NCI-H1417 (cell line): ENCODE measurements at regions not wholly inside any gene's neighbourhood (a gene's known extent, or its start where the extent isn't known, plus 50 kb on each side); places are given as distances from the start of the nearest gene placed in this dataset.
"Not testable (repeated sequence)": the region's sequence is repeated elsewhere in the genome, so short reads cannot be mapped to it uniquely, and the experiment has no call there.

Experiments used
- DNase-seq, 3 experiments: peaks; one replicate each; lab custom pipeline; 2025; lab: John Stamatoyannopoulos, UW

DNA sequence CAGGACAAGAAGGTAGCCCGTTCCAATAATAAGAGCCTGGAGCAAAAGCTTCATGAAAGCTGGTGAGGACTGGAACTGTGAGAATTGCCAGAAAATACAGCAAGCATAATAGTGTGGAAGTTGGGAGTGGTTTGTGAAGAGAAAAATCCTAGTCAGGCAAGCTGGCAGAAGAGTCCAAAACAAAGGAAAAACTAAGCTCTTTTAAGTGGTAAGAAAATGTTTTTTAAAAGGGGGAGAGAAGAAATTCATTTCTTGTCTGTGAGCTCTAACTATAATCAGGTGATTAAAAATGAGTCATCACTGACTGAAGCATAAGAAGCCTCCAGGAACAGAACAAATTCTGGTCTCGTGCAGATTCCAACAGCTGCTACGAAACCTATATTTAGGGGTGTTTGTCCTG lies 102.6 kb downstream of the CAAP1 start:
- no peak for DNase-seq

DNA sequence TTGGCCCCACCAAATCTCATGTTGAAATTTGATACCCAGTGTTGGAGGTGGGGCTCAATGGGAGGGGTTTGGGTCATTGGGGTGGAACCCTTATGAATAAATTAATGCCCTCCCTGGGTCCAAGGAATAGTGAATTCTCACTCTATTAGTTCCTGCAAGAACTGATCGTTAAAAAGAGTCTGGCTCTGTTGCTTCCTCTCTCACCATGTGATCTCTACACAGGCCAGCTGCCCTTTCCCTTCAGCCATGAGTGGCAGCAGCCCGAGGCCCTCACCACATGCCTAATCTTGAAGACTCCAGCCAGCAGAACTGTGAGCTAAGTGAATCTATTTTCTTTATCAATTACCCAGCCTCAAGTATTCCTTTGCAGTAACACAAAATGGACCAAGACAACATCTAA lies 106.0 kb downstream of the CAAP1 start:
- DNase-seq: peak in 2 of 3 experiments; percentile 3 to 5

DNA sequence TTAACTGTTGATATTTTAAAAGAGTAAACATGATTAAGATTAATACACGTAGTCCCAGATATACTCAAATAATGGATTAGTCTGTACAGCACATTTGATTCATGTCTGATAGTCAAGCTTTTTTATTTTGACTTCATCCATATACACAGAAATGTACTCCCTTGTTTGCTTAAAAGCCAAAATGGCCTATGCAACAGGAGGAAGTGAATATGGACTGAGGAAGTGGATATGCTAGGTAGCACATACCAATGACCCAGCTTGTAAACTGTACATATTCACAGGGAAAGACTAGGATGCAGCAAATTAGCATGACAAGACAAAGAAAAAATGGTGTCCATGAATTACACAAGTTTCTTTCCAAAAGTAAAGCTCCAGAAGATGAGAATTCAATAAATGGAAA lies 109.7 kb downstream of the CAAP1 start:
- DNase-seq: no peak

DNA sequence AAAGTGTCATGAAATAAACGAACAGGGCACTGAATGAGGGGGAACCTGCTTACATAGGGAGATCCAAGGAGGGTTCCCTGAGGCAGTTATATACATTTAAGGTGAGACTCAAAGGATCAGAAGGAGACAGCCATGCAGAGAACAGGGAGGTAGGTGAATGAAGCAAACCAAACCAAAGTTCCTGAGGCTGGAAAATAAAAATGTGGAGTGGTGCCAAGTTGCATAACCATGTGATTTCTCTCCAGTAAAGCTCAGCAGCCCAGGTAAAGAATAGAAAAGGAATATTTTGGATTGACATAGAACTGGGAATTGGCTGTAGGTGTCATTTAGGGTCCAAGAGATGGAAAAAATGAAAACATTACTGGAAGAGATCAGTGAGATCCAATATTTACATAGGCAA lies 110.7 kb downstream of the CAAP1 start:
- DNase-seq: no peak

DNA sequence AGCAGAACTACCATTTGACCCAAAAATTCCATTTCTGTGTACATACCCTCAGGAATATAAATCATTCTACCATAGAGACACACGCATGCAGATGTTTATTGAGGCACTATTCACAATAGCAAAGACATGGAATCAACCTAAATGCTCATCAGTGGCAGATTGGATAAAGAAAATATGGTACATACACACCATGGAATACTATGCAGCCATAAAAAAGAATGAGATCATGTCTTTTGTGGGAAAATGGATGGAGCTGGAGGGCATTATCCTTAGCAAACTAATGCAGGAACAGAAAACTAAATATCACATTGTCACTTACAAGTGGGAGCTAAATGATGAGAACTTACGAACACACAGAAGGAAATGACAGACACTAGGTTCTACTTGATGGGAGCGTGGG lies 112.3 kb downstream of the CAAP1 start:
- DNase-seq: not testable (repeated sequence)

DNA sequence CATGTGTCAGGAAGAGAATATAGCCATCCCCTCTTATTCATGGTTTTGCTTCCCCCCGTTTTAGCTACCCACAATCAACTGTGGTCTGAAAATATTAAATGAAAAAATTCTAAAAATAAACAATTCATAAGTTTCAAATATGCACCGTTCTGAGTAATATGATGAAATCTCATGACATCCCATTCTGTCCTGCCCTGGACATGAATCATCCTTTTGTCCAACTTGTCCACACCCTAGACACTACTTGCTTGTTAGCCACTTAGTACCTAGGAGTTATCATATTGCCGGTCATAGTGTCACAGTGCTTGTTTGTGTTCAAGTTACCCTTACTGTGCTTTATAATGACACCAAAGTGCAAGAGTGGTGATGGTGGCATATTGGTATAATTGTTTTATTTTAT lies 113.5 kb downstream of the CAAP1 start:
- no peak for DNase-seq

DNA sequence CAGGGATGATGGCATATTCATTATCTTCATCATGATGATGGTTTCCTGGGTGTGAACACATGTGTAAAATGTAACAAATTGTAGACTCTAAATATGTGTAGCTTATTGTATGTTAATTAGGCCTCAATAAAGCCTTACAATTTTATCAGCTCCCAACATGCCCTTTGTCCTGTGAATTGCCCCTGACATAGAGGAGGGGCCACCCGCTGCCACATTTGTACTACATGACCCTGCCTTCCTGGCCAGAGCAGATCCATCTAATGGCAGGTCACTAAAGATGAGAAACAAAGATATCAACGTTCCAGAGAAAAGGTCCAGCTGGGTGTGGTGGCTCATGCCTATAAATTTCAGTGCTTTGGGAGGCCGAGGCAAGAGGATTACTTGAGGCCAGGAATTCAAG lies 117.2 kb downstream of the CAAP1 start:
- no peak for DNase-seq

DNA sequence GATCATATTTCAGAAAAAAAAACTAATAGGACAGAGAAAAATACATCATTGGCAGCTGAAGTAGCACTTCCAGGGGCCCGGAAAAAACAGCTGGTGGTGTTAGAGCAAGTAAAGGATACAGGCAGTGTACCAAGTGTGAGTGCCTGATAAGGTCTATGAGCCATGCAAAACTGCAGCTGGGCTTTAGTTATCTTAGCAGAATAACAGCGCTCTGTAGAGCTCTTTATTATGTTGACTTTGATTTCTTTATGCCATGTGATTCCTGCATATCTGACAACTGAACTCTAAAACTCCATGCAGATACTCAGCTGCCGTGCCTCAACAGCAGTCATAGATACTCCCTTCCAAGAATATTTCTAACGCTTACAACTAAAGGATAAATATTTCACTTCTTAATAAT lies 119.5 kb downstream of the CAAP1 start:
- DNase-seq: no peak

DNA sequence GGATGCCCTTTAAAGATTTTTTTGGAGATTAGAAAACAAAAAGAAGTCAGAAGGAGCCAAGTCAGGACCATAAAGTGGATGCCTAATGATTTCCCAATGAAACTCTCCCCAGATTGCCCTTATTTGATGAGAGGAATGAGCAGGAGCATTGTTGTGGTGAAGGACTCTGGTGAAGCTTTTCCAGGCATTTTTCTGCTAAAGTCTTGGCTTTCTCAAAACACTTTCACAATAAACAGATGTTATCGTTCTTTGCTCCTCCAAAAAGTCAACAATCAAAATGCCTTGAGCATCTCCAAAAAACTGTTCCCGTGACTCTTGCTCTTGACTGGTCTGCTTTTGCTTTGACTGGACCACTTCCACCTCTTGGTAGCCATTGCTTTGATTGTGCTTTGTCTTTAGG lies 121.8 kb downstream of the CAAP1 start:
- DNase-seq: no peak

DNA sequence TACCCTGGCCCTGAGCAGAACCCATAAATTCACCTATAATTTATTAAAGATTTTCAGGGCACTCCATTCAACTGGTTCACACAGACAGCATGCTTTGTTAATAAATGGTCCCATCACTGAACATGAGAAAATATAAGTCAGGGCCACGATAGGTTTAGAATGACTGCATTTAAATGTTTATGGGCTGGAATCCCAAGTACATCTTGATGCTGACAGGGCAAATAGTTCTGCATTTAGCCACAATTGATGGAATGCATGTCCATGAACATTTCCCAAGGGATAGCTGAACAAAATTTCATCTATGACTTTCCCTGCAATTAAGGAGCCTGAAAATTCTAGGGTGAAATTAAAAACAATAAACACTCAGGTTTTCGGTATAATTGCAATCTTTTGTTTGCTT lies 124.5 kb downstream of the CAAP1 start:
- DNase-seq: no peak

DNA sequence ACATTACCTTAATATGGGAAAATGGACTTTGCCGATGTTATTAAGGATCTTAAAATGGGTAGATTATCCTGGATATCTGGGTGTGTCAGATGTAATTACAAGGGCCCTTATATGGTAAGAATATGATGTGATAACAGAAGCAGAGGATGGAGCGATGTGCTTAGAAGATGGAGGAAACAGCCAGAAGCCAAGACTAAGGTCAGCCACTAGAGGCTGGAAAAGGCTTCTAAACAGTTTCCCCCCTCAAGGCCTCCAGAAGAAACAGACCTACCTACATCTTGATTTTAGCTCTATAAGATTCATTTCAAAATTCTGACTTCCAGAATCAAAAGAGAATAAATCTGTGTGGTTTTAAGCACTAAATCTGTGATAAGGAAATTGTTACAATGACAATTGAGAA lies 131.9 kb downstream of the CAAP1 start:
- no peak for DNase-seq

DNA sequence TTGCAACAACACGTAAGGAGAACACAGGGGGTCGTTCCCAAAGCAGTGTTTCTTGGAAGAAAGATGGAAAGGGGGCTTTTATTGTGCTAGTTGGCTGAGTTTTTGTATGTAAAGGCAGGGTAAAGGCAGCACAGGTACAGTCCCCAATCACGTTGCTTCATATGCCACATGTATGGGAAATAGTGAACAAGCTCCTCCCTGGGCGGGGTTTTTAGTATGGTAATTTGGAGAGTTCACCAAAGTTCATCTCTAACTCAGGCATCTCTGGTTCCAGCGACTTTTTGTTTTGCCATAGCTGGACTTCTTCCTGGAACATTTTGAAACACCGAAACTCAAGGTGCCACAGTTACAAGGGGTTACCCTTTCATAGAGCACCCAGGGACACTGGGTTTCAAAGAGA lies 133.9 kb downstream of the CAAP1 start:
- no peak for DNase-seq

DNA sequence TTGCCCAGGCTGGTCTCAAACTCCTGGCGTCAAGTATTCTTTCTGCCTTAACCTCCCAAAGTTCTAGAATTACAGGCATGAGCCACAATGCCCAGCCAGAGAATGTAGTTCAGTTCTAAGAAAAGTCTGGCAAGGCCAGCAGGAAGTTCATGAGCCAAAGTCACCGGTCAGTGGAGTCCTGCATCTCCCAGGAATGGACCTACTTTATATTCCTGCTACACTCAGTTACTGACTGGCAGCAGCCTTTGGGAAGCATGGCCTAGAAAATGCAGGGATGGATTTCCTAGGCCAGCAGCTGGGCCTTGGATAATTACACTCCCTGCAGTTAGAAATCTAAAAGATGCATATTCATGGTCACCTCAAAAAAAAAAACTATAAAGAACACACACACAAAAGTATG lies 135.7 kb downstream of the CAAP1 start:
- no peak for DNase-seq

DNA sequence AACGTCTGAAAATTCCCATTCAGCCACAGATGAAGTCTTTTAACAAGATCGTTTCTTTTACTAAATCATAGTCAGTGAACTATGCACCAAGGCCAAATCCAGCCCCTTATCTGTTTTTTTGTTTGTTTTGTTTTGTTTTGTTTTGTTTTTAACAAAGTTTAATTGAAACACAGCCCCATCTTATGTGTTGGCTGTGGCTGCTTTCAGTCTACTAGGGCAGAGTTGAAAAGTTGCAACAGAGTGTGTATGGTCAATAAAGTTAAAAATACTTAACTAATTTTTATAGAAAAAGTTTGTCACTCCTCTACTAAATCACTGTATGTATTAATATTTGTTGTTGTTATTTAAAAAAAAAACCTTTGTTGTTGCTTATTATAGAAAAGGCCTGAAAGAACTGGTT lies 137.1 kb downstream of the CAAP1 start:
- no peak for DNase-seq

DNA sequence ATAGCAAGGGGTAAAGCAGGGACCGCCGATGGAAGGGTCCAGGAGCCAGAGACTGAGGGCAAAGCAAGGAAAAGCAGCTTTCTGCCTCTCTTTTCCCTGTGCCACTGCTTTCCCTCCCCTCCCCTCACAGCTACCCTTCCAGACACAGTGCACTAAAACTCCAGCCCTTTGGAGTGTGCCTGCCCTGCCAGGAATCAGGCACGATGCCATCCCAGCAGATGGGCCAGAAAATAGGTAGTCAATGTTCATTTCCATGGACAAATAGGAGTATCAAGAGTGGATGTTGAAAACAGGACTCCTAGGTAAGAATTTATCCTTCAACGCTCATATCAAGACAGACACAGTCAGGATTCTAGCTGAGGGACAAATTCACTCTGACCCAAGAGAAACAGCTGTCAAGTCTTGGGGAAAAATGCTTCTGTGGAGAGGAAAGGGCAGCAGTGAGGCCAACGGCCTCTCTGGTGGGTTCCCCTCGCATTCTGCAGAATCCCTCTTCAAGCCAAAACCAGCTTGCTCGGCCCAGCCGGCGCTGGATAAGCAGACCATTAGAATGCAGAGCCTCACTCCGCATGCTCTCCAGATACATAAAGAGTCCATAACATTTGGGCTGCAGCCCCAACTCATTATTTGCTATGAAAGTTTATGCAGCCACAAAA lies 138.0 kb downstream of the CAAP1 start:
- no peak for DNase-seq

DNA sequence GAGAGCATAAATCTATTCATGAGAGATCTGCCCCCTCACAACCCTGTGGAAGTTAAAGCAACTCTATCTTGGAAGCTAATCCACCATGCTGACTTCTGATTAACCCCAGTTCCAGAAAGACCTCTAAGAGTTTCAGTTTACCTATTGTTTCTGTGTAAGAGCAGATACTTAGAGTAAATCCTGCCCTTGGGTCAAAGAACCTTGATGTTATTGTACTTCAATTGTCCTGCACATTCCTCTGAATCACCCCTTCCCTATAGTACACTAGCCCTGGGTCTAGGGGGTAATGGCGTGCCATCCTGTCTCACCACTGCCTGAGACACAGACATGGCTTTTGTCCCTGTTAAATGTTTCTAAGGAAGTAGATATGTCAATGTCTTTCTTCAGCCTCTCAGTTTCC lies 138.6 kb downstream of the CAAP1 start:
- DNase-seq: no peak

DNA sequence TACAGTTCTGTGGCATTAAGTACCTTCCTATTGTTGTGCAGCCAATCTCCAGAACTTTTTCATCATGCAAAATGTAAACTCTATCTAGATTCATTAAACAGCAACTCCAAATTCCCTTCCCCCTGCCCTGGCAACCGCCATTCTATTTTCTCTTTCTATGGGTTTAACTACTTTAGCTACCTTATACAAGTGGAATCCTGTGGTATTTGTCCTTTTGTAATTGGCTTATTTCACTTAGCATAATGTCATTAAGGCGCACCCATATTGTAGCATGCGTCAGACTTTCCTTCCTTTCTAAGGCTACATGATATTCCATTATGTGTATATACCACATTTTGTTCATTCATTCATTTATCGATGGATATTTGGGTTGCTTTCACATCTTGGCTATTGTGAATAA lies 142.4 kb downstream of the CAAP1 start:
- DNase-seq: no peak

DNA sequence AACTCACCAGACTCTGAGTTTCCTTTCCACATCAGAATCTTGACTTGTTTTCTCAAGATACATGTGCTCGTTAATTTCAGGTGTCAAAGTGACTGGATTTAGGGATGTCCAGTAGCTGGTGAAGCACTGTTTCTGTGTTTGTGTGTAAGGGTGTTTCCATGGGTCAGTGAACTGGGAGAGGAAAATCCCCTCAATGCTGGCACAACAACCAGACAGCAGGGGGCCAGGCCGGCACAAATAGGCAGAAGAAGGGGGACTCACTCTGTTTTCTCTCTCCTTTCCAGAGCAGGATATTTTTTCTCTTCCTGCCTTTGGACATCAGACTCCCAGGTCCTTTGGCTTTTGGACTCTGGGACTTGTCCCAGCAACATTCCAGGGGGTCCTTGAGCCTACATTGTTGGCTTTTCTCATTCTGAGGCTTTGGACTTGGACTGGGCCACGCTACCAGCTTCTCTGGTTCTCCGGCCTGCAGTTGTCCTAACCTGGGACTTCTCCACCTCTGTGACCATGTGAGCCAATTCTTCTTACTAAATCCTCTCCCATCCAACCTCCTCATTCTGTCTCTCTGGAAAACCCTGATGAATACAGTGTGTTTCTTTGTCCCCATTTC lies 144.0 kb downstream of the CAAP1 start:
- no peak for DNase-seq

DNA sequence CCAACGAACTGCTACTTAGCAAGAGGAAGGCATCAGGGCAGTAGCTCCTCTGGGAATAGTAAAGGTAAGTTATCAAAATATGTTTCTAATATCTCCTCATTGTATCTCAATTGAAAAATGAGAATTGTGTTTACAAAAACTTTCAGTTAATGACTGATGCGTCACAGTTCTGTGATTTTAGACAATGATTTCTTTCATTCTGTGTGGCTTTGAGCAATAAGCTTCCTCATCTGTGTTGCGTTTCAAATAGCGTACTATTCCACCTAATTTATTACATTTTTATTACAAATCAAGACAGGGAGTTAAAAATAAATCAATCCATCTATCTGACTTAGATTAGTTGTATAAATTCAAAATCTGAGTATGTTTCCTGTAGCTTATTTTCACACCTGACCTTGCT lies 145.0 kb downstream of the CAAP1 start:
- no peak for DNase-seq

DNA sequence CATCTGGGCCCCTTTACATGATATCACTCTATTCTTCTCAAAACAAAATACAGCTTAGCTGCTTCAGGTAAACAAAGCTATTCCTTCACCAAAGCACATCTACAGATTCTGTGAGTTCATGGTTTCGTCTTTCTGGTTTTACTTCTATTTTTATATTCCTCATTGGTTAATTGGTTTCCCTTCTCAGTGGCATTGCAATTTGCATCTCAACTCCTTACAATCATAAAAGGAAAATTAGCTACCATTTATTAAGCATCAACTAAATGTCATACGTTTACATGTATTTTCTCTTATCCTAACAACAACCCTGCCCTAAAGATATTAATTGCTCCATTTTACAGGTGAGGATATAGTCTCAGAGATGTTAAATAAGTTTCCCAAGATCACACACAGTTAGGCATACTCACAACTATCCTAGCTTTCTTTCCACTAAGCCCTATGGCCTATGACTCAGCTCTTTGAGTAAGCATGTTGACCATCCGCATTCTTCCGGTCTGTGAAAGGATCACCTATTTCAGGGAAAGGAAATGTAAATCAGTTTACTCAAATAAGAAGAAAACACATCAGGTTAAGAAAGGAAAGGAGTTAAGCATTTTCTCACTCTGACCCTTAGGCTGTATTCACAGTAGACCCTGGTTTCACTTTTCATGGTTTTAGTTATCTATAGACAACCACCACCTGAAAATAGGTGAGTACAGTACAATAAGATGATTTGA lies 146.1 kb downstream of the CAAP1 start:
- DNase-seq: no peak

DNA sequence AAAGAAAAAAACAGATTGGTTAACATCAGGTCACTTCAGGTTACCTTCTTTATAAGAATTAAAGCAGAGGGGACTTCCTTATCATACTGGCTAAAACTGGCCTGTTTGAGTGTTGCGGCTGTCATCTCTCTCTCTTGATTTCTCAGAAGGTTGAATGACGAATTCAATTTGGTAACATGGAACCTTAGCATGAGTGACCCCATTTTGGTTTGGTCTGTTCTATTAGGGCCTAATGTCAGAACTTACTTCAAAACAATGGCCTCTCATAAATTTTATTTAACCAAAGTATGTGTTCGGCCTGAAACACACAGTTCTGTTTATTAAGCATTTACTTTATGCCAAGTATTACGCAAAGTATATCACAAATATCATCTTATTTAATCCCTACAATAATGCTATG lies 147.5 kb downstream of the CAAP1 start:
- no peak for DNase-seq

DNA sequence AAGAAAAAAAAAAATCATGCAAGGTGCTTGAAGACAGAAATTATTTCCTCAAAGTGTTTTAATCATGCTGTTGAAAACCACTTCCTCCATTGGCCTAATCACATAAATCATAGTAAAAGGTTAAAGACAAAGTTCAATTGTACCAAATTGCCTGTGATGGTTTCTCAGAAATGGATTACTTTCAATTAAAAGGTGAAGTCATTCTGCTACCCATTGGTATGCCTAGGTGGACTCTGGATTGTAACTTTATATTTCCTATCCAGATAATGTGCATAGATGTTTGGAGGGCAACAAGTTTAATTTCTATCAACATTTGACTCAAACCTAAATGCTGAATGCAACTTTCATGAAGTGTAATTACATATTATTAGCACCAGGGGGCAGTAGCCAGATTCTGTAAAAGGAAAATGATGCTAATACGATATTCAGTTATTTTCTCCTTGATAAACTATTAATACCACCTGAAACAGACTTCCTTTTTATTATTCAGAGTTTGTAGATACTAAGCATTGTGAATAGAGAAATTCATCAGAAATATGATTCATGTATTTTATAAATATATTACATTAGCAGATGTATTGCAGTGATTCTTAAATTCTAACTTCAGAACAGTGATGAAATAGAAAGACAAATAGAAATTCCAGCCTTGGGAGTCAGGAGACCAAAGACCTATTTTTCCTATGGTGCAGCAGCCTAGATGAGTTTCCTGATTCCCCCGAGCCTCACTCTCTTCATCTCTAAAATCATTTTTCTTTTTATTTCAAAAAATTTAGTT lies 148.2 kb downstream of the CAAP1 start:
- DNase-seq: peak in 2 of 3 experiments; percentile 17 to 52
